HepG2 (cell line): ENCODE measurements at regions not wholly inside any gene's neighbourhood (a gene's known extent, or its start where the extent isn't known, plus 50 kb on each side); places are given as distances from the start of the nearest gene placed in this dataset.

Experiments used
- ATAC-seq: fragments of 200-7000 bp; cut with Tn5 transposase; 3 replicates; pipeline ENCODE4 v1.9.1; 2020; ENCODE audit warnings: mild to moderate bottlenecking, moderate library complexity
- BruUV-seq: library from RNA; stranded (reverse); fragments of 400-500 nt; replicated peaks from 2 replicates; lab custom pipeline; 2021; lab: Mats Ljungman, UMichigan
- CTCF ChIA-PET: fragments of 300-600 bp; formaldehyde crosslinking; extraction: SDS; loops from one replicate; lab custom pipeline; 2021; ENCODE audit warnings: low total read pairs, inconsistent platforms, low intra/inter-chr PET ratio; lab: Yijun Ruan, JAX
- POLR2A ChIA-PET: fragments of 350-600 bp; sonication (Branson Sonifier 250); formaldehyde crosslinking; loops from one replicate; lab custom pipeline; 2020; ENCODE audit warnings: antibody characterized with exemption, inconsistent platforms; lab: Yijun Ruan, JAX
- DNase-seq: peaks from one replicate; pipeline ENCODE4 v3.0.0-alpha.2; 2015; ENCODE audit warnings: low spot score
- FAIRE-seq: peaks from 3 replicates; lab custom pipeline; 2011; peaks lifted over from hg19 to GRCh38; lab: Jason Lieb, UNC
- H2AFZ ChIP-seq: one replicate; pipeline ENCODE4 v1.6.1; 2011; ENCODE audit warnings: low read length, inconsistent platforms
- H3K27ac ChIP-seq: fragments of 300-600 bp; 3 replicates; pipeline ENCODE4 v1.8.0; 2011; ENCODE audit warnings: mixed run types, mild to moderate bottlenecking, mixed read lengths, low read length, inconsistent platforms; ENCODE audit not compliant: insufficient read depth; ENCODE audit errors: extremely low read length
- H3K27me3 ChIP-seq, 2 experiments: fragments of 200-600 bp in 1 of 2; 2 replicates in 1 of 2; 3 replicates in 1 of 2; pipeline versions ENCODE4 v1.6.0 to v1.8.0; 2011; ENCODE audit warnings: low read length in 2 of 2, mild to moderate bottlenecking in 2 of 2, moderate library complexity in 2 of 2, inconsistent platforms in 1 of 2; ENCODE audit not compliant: insufficient read depth in 2 of 2, control insufficient read depth in 1 of 2
- H3K36me3 ChIP-seq, 2 experiments: fragments of 200-600 bp in 1 of 2; replicated peaks in 1 of 2; 2 replicates in 1 of 2; 3 replicates in 1 of 2; pipeline versions ENCODE4 v1.5.1 to v1.8.0; 2011; ENCODE audit warnings: low read length in 2 of 2, inconsistent platforms in 1 of 2; ENCODE audit not compliant: insufficient read depth in 2 of 2, control insufficient read depth in 1 of 2
- H3K4me1 ChIP-seq: 2 replicates; pipeline ENCODE4 v1.5.1; 2012; ENCODE audit warnings: low read length, inconsistent platforms; ENCODE audit not compliant: insufficient read depth
- H3K4me2 ChIP-seq: 2 replicates; pipeline ENCODE4 v1.6.0; 2011; ENCODE audit warnings: low read depth, low read length, inconsistent platforms
- H3K4me3 ChIP-seq, 3 experiments: fragments of 200-600 bp in 1 of 3; sonication (generic), shearing (Covaris generic) in 1 of 3; replicated peaks in 1 of 3; 2 replicates each; pipeline ENCODE4 v1.5.1; 2011 to 2016; ENCODE audit warnings: low read length in 3 of 3, inconsistent platforms in 2 of 3, low read depth in 2 of 3, mild to moderate bottlenecking in 2 of 3, control low read depth in 1 of 3, mixed read lengths in 1 of 3; ENCODE audit not compliant: insufficient read depth in 1 of 3
- H3K79me2 ChIP-seq: one replicate; pipeline ENCODE4 v1.6.1; 2011; ENCODE audit warnings: low read length, inconsistent platforms; ENCODE audit not compliant: insufficient read depth
- H3K9ac ChIP-seq: 2 replicates; pipeline ENCODE4 v1.6.0; 2011; ENCODE audit warnings: mild to moderate bottlenecking, low read depth, low read length, inconsistent platforms; ENCODE audit not compliant: insufficient read depth
- H3K9me3 ChIP-seq: 2 replicates; pipeline ENCODE4 v1.5.1; 2012; ENCODE audit warnings: mild to moderate bottlenecking, low read length
- H4K20me1 ChIP-seq: 2 replicates; pipeline ENCODE4 v1.6.0; 2011; ENCODE audit warnings: inconsistent platforms, mild to moderate bottlenecking, low read length, moderate library complexity; ENCODE audit not compliant: insufficient read depth
- ATM ChIP-seq: fragments of 450-650 bp; IDR thresholded peaks from 2 replicates; pipeline ENCODE4 v1.7.1; 2017; ENCODE audit warnings: mild to moderate bottlenecking, borderline replicate concordance
- MAFF ChIP-seq: IDR thresholded peaks from 2 replicates; pipeline ENCODE4 v1.6.1; 2011; ENCODE audit warnings: low read depth, low read length, improper control_type of control experiment
- MED13 ChIP-seq: sonication (generic); formaldehyde crosslinking; IDR thresholded peaks from 2 replicates; pipeline ENCODE4 v1.5.0; 2020; ENCODE audit warnings: missing genetic modification reagents
- MXD1 ChIP-seq: sonication (generic); formaldehyde crosslinking; IDR thresholded peaks from 2 replicates; pipeline ENCODE4 v1.4.0; 2020; ENCODE audit warnings: mild to moderate bottlenecking, missing genetic modification reagents
- NRL ChIP-seq: sonication (generic); formaldehyde crosslinking; IDR thresholded peaks from 2 replicates; pipeline ENCODE4 v1.5.0; 2020; ENCODE audit warnings: missing genetic modification reagents, mild to moderate bottlenecking, moderate library complexity, borderline replicate concordance
- SMAD9 ChIP-seq: sonication (generic); formaldehyde crosslinking; IDR thresholded peaks from 2 replicates; pipeline ENCODE4 v1.5.1; 2020; ENCODE audit warnings: mild to moderate bottlenecking, missing genetic modification reagents
- SYNCRIP ChIP-seq: fragments of 200-400 bp; formaldehyde crosslinking; IDR thresholded peaks from 2 replicates; pipeline ENCODE4 v1.6.1; 2018; ENCODE audit warnings: mild to moderate bottlenecking, low read depth, low read length; ENCODE audit not compliant: insufficient read depth
- TFDP2 ChIP-seq: sonication (generic); formaldehyde crosslinking; IDR thresholded peaks from 2 replicates; pipeline ENCODE4 v1.4.0; 2020; ENCODE audit warnings: missing genetic modification reagents
- TIGD3 ChIP-seq: sonication (generic); formaldehyde crosslinking; IDR thresholded peaks from 2 replicates; pipeline ENCODE4 v1.5.1; 2020; ENCODE audit warnings: mild to moderate bottlenecking, missing genetic modification reagents, borderline replicate concordance
- TP53 ChIP-seq: sonication (generic); formaldehyde crosslinking; conservative IDR thresholded peaks from 2 replicates; pipeline ENCODE4 v1.4.0; 2020; ENCODE audit warnings: missing genetic modification reagents
- WIZ ChIP-seq: sonication (generic); formaldehyde crosslinking; IDR thresholded peaks from 2 replicates; pipeline ENCODE4 v1.5.1; 2020; ENCODE audit warnings: mild to moderate bottlenecking, missing genetic modification reagents
- ZNF501 ChIP-seq: sonication (generic); formaldehyde crosslinking; IDR thresholded peaks from 2 replicates; pipeline ENCODE4 v1.5.1; 2020; ENCODE audit warnings: mild to moderate bottlenecking, moderate library complexity, missing genetic modification reagents
- ZNF672 ChIP-seq: sonication (generic); formaldehyde crosslinking; IDR thresholded peaks from 2 replicates; pipeline ENCODE4 v1.8.1; 2022; ENCODE audit warnings: missing genetic modification reagents
- ZNF720 ChIP-seq: sonication (generic); formaldehyde crosslinking; IDR thresholded peaks from 2 replicates; pipeline ENCODE4 v1.4.0; 2020; ENCODE audit warnings: missing genetic modification reagents
- WGBS: methylation state at CpG from one replicate; pipeline ENCODE4 v1.1.6; 2017; ENCODE audit warnings: low lambda C conversion rate; 5-methylcytosine and 5-hydroxymethylcytosine counted together
- in situ Hi-C: cut with HindIII; loops from 2 replicates; pipeline ENCODE4 v1.10.0; 2017; ENCODE audit warnings: low pct_unique_long_range_greater_than_20kb; ENCODE audit not compliant: extremely low pct_ligation_motif_present
- intact Hi-C: fragments of 100-400 bp; cut with micrococcal nuclease; formaldehyde crosslinking; loops from one replicate; pipeline ENCODE4 v1.10.0; 2022; ENCODE audit not compliant: unreplicated experiment
- TF ChIP-seq, protein P1 (sequence below): sonication (generic); formaldehyde crosslinking; IDR thresholded peaks from 2 replicates; pipeline ENCODE4 v1.8.0; 2022; ENCODE audit warnings: missing genetic modification reagents, mild to moderate bottlenecking, inconsistent platforms, borderline replicate concordance
- TF ChIP-seq, protein P2 (sequence below): sonication (generic); formaldehyde crosslinking; IDR thresholded peaks from 2 replicates; pipeline ENCODE4 v1.4.0; 2020; ENCODE audit warnings: missing genetic modification reagents, borderline replicate concordance

- TF ChIP-seq ZNF720 (CRISPR knock-in tag) = no peak
- no peak for TF ChIP-seq MED13 (CRISPR knock-in tag)
- TF ChIP-seq TFDP2 (CRISPR knock-in tag) = no peak
- no peak for TF ChIP-seq SMAD9 (CRISPR knock-in tag)
- TF ChIP-seq, protein P1, sequence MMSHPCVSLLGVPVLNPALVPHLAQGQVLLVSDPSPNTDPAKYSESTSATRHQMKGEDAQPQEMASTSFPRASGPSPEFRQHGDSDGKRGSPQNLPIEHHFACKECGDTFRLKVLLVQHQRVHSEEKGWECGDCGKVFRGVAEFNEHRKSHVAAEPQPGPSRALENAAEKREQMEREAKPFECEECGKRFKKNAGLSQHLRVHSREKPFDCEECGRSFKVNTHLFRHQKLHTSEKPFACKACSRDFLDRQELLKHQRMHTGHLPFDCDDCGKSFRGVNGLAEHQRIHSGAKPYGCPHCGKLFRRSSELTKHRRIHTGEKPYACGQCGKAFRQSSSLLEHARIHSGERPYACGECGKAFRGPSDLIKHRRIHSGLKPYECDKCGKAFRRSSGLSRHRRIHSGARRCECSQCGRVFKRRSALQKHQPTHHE = no peak
- no peak for TF ChIP-seq NRL
- TF ChIP-seq ZNF672 (CRISPR knock-in tag) = no peak
- TF ChIP-seq ATM = no peak
- TF ChIP-seq MXD1 (CRISPR knock-in tag) = no peak
- TF ChIP-seq, all 625 proteins: peak for 0
Measured at GRCh38 chr1:63214553-63214952, 107.8 kb upstream of the FOXD3 start (continued).

DNA sequence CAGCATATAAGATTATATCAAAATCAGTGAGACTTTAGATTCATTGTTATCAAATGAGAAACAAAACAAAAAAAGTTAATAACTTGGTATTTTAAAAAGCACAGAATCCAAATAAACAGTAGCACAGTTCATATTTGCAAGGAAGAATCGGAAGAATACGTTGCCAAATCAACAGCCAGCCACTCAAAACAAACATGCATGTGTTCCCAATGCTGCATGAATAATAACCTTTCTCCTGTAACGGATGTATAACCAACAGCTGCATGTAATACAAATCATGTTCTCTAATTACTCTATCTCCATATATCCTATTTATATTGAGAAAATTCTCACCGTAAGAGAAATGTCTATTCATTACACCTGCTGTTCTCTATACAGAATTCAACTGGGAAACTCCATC lies 98.9 kb upstream of the FOXD3 start:
- Histone ChIP-seq H3K4me1 (no peaks in the 10 kb centered on the region), H3K4me2 (no peak overlapping the region), H3K4me3 (no peak overlapping the region), H4K20me1 (no peaks in the 10 kb centered on the region), H3K79me2 (no peaks in the 10 kb centered on the region), H3K27me3 (peaks cover 0 to 4% of the 10 kb centered on the region in 2 experiments; a peak in 1 of 5 replicates), H3K9me3 (no peaks in the 10 kb centered on the region), H3K27ac (no peak overlapping the region), H2AFZ (no peak overlapping the region), H3K9ac (no peak overlapping the region), H3K36me3 (no peaks in the 10 kb centered on the region)
- 10% methylated on average over 4 of the region's 4 CpGs for WGBS
- in situ Hi-C loops = no loop called here
- FAIRE-seq = no peak
- CTCF ChIA-PET = no interaction called here
- DNase-seq = no peak
- BruUV-seq = no TSS peak
- POLR2A ChIA-PET = no interaction called here
- intact Hi-C loops = no loop called here
- no peak for ATAC-seq
- TF ChIP-seq SYNCRIP (no peak), TP53 (CRISPR knock-in tag) (no peak), MAFF (no peak), TIGD3 (no peak), ZNF501 (CRISPR knock-in tag) (no peak), WIZ (no peak)
- TF ChIP-seq, protein P2, sequence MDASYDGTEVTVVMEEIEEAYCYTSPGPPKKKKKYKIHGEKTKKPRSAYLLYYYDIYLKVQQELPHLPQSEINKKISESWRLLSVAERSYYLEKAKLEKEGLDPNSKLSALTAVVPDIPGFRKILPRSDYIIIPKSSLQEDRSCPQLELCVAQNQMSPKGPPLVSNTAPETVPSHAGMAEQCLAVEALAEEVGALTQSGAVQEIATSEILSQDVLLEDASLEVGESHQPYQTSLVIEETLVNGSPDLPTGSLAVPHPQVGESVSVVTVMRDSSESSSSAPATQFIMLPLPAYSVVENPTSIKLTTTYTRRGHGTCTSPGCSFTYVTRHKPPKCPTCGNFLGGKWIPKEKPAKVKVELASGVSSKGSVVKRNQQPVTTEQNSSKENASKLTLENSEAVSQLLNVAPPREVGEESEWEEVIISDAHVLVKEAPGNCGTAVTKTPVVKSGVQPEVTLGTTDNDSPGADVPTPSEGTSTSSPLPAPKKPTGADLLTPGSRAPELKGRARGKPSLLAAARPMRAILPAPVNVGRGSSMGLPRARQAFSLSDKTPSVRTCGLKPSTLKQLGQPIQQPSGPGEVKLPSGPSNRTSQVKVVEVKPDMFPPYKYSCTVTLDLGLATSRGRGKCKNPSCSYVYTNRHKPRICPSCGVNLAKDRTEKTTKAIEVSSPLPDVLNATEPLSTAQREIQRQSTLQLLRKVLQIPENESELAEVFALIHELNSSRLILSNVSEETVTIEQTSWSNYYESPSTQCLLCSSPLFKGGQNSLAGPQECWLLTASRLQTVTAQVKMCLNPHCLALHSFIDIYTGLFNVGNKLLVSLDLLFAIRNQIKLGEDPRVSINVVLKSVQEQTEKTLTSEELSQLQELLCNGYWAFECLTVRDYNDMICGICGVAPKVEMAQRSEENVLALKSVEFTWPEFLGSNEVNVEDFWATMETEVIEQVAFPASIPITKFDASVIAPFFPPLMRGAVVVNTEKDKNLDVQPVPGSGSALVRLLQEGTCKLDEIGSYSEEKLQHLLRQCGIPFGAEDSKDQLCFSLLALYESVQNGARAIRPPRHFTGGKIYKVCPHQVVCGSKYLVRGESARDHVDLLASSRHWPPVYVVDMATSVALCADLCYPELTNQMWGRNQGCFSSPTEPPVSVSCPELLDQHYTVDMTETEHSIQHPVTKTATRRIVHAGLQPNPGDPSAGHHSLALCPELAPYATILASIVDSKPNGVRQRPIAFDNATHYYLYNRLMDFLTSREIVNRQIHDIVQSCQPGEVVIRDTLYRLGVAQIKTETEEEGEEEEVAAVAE = no peak
